G401.6 (cell line): ENCODE measurements at regions not wholly inside any gene's neighbourhood (a gene's known extent, or its start where the extent isn't known, plus 50 kb on each side); places are given as distances from the start of the nearest gene placed in this dataset.

Source experiments
- FAIRE-seq: peaks from 2 replicates; lab custom pipeline; 2012; peaks lifted over from hg19 to GRCh38; lab: Jason Lieb, UNC

DNA sequence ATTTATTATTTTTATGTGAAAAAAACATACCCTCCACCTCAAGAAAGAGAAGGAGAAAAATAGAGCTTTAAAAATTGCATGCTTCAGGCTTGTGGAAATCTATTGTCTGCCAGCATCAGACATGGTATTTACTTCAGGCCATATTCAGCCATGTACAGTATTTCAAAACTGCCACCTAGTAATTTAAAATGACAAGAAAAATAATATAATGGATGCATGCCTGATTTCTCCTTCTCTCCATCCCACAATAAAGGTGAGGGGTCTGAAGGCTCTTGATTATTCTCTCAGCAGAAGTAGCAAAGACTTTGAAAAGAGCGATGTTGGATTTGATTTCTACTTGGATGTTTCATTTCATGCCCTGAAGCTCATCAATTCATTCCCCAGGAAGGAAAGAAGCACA is 250.7 kb downstream of the TBC1D4 start:
- no peak for FAIRE-seq

DNA sequence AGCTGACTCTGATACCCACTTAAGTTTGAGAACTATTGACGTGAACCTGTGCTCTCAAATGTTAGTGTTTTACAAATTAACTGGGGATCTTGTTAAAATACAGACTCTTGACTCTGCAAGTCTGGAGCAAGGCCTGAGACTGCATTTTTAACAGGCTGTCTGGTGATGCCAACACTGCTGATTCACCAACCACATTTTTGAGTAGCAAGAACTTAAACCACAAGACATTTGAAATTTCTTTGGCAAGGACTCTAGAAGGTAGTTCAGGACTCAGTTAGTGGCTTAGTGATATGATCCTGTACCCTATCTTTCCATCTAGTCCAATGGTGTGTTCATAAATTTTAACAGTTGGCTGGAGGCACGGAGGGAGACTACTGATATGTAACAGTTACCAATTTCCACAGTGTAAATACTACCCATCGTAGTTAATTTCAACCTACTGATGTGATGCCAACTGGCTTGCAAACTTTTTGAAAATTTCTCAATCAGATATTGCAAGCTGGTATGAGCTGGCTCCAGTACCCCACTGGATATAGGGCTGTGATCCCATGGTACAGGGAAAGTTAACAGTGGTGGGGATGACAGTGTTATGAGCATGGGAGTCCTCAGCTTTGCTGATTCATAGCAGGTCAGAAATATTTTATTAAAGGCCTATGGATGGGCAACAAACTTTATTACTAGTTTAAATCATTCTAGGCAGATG is 255.1 kb downstream of the TBC1D4 start:
- FAIRE-seq, result no peak

DNA sequence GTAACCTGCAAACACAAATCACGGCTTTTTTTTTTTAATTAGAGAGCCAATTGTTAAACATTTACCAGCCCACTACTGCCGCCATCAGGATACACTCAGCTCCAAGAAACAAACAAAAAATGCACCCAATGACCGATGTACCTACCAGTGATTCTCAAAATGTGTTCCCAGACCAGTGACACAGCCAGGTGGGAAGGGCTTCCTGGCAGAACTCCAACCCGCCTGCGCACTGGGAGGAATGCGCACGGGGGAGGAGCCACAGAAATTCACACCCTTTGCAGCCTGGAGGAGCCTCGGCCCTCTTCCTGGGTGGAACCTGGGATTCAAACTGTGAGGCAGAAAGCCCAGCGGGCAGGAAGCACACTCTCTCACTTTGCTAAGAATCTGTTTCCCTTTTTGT is 255.9 kb downstream of the TBC1D4 start:
- no peak for FAIRE-seq

DNA sequence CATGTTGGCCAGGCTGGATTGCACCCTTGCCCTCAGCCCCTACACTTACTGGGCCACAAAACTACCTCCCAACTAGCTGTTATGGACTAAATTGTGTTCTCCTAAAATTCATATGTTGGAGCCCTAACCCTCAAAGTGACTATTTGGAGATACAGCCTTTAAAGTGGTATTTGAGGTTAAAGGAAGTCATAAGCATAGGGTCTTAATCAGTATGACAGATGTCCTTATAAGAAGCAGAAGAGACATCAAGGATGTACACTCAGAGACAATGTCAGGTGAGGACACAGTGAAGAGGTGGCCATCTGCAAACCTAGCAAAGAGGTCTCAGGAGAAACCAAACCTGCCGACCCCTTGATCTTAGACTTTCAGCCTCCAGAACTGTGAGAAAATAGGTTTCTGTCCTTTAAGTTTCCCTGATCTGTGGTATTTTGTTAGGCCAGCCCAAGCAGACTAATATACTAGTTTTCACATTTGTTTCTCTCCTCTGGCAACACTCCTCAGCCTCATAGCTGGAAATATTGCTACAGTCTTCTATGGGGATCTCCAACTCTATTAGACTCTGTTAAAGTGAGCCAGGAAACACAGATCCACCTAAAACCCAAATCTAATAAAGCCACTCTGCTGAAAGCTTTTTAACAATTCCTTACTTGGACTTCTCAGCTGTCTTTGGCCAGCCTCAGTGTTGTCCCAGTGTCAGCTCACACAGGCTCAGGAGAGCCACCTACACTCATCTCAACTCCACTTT is 256.5 kb downstream of the TBC1D4 start:
- FAIRE-seq, result no peak

DNA sequence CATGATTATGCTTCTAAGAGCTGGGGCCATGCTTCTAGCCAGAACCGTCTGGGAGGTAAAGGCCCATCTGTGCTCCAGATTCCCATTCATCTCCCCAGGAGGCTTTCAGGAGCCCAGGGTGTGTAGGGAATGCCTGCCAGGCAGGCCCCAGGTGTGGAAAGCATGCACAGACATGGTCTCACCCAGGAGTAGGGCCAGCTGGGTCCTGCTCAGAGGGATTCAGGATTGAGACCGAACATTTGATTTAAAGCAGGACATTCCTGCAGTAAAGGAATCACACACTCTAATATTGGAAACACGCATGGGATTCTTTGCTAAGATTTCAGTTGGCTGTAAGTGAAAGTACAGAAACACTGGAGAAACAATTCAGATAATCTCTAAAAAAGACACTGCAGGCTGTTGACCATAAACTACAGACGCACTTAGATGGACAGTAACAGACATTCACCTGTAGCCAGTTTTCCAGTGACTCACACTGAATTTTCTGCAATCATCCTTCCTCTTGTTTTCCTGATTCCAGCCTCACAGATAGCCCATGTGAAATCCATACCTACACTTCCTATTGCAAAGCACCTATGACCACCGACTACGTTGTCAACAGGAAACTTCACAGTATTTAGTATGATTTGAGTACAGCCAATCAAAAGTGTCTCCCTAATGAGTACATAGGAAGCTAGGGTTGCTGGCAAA is 257.8 kb downstream of the TBC1D4 start:
- FAIRE-seq, result no peak

DNA sequence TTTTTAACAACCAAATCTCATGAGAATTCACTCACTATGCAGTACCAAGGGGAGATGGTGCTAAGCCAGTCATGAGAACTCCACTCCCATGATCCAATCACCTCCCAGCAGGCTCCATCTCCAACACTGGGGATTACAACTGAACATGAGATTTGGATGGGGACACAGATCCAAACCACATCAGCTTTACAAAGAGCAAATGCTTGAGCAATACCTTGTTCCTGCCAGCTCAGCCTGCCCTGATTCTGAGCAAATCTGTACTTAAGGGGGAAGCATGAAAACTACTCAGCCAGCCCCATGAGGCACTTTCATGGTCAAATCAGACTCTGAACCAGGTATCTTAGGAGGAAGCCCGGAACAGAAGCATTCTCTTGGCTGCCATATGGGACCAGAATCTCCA is 259.9 kb downstream of the TBC1D4 start:
- no peak for FAIRE-seq

DNA sequence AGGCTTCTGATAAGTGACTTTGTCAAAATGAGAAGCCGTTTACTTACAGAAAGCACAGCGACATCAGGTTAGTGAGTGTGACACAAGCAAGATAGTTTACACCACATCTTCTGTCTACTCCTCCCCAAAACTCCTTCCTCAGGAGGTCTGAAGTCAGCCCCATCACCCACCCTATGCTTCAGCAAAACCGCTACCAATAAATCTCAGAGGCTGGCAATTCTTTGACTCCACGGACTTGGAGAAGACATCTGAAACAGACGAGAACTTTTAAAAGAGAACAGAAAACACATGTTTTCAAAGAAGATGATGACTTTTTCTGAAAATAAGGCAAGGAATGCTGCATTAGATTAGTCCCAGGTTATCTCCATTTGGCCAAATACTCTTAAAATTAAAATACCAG is 261.1 kb downstream of the TBC1D4 start:
- FAIRE-seq, result no peak

DNA sequence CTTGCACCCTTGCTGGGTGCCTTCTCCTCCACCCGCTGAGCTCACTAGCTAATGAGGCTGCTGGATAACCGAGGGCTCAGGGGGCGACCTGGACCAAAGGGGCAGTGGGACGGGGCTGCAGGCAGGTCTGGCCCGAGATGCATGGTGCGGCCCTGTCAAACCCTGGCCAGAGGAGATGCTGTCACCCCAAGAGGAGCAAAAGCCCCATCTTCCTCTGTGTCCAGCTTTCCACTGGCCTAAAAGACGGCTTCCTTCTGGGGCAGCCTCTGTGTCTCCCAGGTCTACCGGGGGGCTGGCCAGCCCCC is 261.8 kb downstream of the TBC1D4 start:
- no peak for FAIRE-seq

DNA sequence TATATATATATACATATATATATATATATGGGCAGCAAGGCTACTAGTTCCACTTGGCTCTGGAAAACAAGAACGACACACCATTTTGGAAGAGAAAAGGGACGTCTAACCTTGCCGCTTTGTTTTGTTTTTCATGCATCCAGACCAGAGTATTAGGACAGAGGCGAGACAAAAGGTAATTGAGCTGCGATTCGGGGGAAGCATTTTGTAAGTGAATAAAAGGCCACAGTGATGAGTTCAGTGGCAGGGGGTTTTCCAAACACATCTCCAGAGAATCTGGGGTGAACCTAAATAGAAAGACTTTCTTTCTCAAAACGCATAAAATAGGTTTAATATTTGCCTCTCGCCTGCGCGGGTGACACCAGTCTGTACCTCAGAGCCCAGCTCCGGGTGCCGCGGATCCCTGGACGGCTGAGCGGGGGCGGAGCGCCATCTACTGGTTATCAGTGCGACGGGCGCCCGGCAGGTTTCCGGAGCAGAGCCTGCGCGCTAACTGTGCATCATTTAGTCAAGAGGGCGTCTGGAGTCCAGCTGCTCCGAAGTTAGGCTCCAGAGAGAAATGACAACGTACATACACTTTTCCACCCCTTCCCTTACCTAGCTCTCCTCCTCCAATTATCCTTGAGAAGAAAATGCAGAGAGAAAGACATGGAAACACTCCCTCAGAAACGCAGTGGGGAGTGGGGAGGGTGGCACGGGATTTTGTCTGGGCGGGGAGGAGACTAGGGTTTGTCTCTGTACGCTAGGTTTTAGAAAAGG is 262.3 kb downstream of the TBC1D4 start:
- no peak for FAIRE-seq

DNA sequence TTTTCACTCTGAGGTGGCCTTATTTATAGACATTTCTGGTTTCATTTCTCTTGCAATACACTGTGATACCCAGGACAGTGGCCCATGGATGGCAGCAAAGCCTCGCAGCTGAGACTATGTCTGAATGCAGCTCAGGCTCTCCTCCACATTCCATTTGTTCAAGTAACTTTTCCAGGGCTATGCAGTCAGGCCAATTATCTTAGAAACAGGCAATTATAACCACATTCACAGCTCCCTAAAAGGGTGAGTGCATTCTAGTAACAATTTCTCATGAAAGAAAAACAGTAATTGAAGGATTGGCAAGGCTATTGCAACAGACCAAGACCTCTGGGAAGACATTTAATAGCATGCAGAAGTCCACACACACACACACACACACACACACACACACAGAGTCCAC is 264.0 kb downstream of the TBC1D4 start:
- FAIRE-seq, result no peak

DNA sequence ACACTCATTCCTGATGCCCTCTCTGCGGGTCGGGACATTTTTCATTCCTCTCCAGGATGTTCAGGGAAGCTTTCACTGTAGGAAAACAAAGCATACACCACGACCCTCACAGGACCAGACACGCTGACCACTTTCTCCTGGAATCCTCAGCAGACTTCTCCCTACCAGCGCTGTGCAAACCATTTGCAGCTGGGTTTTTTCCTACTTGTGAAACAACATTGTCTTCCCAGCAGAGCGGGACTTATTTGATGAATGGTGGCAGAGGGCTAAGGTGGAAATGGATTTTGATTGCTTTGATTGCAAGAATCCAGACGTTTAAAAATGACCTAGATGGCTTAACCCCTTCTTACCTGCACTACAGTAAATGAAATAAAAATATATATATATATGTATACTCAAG is 265.9 kb downstream of the TBC1D4 start:
- FAIRE-seq, result no peak

DNA sequence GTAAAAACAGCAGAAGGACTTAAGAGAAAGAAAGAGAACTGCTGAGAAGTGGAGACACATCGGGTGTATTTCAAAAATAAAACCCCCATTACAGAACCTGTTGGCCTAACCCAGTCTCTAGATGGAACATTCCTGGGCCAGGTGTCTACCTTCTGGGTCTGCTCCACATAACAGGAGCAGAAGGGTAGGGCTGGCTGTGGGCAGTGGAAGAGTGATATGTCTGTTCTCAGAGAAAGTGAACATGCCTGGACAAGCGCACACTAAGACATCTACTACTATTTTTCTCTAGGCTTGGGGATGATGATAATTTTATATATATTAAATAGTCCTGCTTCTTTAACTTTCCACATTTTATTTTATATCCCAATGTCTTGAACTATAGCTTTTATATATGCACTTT is 267.1 kb downstream of the TBC1D4 start:
- no peak for FAIRE-seq

DNA sequence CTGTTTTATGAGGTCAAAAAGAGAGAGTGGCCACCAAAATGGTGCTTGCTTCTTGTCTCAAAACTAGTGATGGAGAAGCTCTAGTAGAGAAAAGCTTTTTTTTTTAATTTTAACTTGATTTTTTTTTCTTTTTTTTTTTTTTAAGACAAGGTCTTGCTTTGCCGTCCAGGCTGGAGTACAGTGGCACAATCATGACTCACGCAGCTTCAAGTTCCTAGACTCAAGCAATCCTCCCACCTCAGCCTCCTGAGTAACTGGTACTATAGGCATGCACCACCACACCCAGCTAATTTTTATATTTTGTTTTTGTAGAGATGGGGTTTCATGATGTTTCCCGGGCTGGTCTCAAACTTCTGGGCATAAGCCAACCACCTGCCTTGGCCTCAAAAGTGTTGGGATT is 279.0 kb downstream of the TBC1D4 start:
- no peak for FAIRE-seq

DNA sequence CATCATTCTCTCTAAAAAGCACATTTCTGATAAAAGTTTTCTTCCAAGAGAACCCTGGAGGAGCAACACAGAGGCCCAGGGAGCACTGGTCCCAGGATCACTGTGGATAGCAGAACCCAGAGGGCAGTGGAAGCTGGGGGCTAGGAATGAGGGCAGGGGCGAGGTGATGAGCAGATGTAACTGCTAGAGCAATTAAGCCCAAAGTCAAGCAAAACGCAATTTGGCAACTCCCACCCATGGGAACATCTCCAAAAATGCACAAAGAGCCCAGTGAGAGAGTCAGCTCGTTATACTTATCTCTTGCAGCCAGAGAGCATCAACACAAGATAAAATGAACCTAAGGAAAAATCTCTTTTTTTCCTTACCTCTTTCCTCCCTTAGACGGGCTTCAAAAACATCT is 284.2 kb downstream of the TBC1D4 start:
- FAIRE-seq, result no peak

DNA sequence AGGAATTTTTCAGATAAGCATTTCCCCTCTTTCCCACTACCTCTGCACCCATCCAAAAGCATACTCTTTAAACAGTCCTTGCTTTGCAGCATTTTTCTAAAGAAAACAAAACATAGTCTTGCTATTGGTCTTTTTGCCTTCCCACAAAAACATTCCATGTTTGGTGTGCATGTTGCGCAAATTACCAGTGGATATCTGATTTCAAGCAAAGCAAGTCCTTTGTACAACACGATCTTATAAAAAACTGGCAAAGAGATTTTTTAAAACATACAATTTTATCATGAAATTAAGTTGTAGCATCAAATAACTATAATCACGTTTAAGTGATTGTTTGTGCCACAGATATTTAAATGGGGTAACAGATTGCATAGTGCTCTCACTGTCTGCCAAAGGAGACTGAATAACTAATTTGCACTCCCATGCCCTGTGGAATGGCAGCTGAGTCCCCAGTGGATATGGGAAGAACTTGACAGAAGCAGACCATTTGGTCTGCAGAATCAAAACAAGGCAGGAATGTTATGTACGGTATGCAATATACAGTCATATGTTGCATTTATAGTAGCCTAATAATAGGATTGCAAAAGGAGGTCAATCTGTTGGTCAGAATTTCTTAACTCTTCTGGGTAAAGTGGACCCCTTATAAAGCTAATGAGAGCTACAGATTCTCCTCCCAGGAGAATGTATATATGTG is 285.7 kb downstream of the TBC1D4 start:
- FAIRE-seq, result no peak

DNA sequence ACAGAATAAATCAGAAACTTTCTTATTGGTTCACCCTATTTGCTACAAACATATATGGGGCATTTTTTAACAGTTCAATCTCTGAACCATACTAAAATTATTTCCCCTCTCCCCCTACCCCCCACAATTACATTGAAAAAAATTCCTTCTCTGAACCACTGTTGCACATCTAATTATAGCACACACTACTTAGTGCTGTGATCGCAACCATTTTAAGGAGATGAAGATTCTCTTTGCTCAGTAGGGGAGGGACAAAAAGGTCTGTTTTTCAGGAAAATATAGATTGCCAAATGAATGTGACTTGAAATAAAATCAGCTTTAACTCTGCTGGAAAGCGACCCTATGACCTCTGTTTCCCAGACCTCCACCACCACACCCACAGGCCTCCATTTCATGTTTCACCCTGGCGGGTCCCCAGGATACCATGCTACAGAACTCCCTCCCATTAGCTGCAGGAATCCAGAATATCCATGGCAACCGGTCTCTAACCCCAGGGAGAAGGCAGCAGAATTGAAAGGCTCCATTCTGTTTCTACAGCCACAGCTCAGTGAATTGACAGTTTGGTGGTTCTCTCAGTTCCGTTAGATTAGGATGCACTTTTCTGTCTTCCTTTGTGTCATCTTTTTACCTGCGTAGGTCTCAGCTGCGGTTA is 286.3 kb downstream of the TBC1D4 start:
- no peak for FAIRE-seq

DNA sequence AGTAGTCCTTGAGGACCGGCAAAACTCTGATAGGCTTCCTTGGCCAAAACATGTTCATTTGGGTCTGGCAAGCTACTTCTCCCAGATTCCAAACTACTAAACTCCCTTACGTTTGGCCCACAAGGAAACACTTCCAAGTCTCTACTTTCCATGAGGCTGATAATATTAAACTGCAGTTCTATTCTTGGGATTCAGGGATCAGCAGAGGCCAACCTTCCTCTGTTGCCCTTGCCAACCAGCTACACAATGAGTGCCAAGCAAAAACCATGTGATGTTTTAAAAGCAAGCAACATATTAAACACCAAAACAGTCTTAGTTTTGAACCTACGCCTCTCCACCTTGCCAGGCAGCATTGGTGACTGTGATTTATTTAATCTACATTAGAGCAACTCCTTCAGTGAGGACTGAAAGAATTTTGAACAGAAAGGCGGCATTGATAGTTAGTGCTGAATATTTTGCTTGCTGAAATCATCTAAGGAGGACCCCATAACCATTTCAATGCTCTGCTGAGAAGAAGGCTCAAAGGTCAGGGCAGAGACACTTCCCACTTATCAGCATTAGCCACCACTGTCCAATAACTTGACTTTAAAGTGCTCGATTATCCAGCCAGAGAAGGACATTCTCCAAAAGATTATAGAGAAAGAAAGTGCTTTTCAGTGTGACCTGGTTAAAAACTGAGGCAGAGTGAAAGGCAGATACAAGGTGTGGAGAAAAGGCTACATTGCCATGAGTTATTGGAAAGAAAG is 287.1 kb downstream of the TBC1D4 start:
- FAIRE-seq, result no peak

DNA sequence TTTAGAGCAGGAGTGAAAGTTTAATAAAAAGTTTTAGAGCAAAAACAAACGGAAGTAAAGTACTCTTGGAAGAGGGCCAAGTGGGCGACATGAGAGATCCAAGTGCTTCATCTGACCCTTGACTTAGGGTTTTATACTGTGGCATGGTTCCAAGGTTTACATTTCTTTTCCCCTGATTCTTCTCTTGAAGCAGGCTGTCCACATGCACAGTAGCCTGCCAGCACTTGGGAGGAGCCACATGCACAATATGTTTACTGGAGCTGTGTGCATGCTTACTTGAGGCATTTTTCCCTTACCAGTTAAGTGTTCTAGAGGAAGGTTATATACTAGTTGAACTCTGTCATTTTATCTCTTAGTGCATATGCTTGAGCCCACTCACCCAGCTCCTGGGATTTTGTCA is 295.6 kb downstream of the TBC1D4 start:
- FAIRE-seq, result no peak

DNA sequence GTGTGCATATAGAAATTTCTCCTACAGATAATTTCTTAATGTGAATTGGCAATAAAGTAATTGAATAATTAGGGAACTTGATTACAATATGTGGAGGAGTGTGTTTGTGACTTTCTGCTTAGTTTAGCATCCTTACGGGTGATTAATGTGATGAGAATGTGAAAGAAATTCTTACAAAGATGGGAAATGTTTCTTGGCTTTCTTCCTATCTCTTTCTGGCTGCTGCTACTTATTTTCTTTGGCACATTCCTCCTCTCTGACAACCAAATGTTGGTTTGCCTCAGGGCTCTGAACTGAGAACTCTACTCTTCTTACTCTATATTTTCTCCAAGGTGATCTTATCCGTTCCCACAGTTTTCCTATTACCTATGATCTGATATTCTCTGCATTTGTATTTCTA is 300.1 kb downstream of the TBC1D4 start:
- FAIRE-seq, result no peak

DNA sequence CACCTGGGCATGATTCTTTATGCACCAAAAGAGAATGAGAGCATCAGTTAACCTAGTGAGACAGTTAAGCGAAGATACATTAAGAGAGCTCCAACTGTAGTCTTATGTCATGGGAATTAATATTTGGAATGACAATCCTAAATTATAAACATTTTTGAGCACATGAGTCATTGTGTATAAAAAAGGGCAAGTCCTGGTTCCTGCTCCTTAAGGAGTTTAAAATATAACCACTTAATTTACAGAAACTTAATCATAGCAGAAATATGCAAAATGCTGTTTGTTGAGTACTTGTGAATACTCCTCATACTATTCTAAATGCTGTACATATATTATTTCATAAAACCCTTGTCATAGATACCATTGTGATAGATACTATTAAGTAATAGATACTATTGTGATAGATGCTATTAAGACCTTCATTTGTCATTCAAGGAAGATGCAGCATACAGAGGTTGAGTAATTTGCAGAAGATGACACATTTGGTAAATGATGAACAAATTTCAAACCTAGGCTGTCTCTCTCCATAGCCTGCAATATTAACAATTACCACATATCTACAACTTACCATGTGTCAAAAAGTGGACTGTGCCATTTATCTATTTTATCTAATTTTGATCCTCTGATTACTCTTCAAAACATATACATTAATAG is 301.0 kb downstream of the TBC1D4 start:
- no peak for FAIRE-seq

DNA sequence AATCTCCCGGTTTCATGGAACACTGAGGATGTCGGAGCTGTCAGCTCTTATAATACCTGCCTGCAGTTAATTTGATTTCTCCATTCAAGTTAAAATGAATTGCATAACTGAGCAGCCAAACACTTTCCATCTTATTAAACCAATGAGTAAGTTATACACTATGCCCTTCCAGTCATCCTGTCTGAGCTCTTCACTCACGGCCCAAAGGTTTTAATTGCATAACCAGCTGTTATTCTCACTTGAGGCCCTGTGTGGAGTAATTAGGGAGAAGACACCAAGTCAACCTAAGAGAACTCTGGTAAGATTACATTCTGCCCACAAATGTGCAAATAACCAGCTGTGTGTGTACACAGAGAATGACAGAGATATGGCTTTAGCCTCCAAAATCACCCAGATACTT is 303.5 kb downstream of the TBC1D4 start:
- no peak for FAIRE-seq
